Activated CD8-positive, alpha-beta memory T cell treated with anti-CD3 and anti-CD28 coated beads, Interleukin-2, amount 10 ng/mL, durations not matched to agents 7 days and 5 days (primary cell): ENCODE measurements at regions not wholly inside any gene's neighbourhood (a gene's known extent, or its start where the extent isn't known, plus 50 kb on each side); places are given as distances from the start of the nearest gene placed in this dataset.
"Not testable (repeated sequence)": the region's sequence is repeated elsewhere in the genome, so short reads cannot be mapped to it uniquely, and the experiment has no call there.

Experiments used
- ATAC-seq: fragments of 150-1000 bp; cut with Tn5 transposase; one replicate; pipeline ENCODE4 v1.10.0; 2021; ENCODE audit warnings: moderate library complexity
- CTCF ChIA-PET: fragments of 350-600 bp; sonication (Branson Sonifier 250); formaldehyde crosslinking; loops from one replicate; lab custom pipeline; 2021; ENCODE audit warnings: antibody characterized with exemption; lab: Charles Lee
- DNase-seq: peaks from one replicate; pipeline ENCODE4 v3.0.0-alpha.2; 2020
- H3K27ac Mint-ChIP-seq: one replicate; pipeline ENCODE4 v1.8.0; 2021; ENCODE audit warnings: mild to moderate bottlenecking, mixed read lengths
- H3K27me3 Mint-ChIP-seq: one replicate; pipeline ENCODE4 v1.8.0; 2021; ENCODE audit warnings: mixed read lengths
- H3K36me3 Mint-ChIP-seq: one replicate; pipeline ENCODE4 v1.8.0; 2021; ENCODE audit warnings: mild to moderate bottlenecking, mixed read lengths
- H3K4me1 Mint-ChIP-seq: one replicate; pipeline ENCODE4 v1.8.0; 2021; ENCODE audit warnings: mixed read lengths
- H3K4me3 Mint-ChIP-seq: one replicate; pipeline ENCODE4 v1.8.0; 2021; ENCODE audit warnings: mild to moderate bottlenecking, moderate library complexity, mixed read lengths
- H3K9me3 Mint-ChIP-seq: one replicate; pipeline ENCODE4 v1.8.0; 2022; ENCODE audit warnings: low read depth, mixed read lengths

- no peak overlapping the region for H3K27ac Mint-ChIP-seq
- ATAC-seq, result no peak
- CTCF ChIA-PET, result no interaction called here
- H3K4me1 Mint-ChIP-seq, result no peaks in the 10 kb centered on the region
- H3K36me3 Mint-ChIP-seq, result no peaks in the 10 kb centered on the region
- H3K4me3 Mint-ChIP-seq, result no peak overlapping the region
- DNase-seq, result no peak
- no peaks in the 10 kb centered on the region for H3K27me3 Mint-ChIP-seq
- H3K9me3 Mint-ChIP-seq, result no peaks in the 10 kb centered on the region
These were observed 187.7 kb upstream of the TAPT1 start for GRCh38 chr4:16413814-16414555.

GRCh38 chr4:16411501-16412085, 185.3 kb upstream of the TAPT1 start:
- Mint-ChIP-seq H3K27ac (no peak overlapping the region), H3K4me1 (no peaks in the 10 kb centered on the region), H3K4me3 (no peak overlapping the region), H3K9me3 (no peaks in the 10 kb centered on the region), H3K27me3 (no peaks in the 10 kb centered on the region), H3K36me3 (no peaks in the 10 kb centered on the region)
- ATAC-seq, result no peak
- no peak for DNase-seq
- CTCF ChIA-PET, result no interaction called here

GRCh38 chr4:16393216-16393615, 166.9 kb upstream of the TAPT1 start:
- ATAC-seq, CTCF ChIA-PET, H3K4me1 Mint-ChIP-seq, H3K4me3 Mint-ChIP-seq, H3K36me3 Mint-ChIP-seq, H3K27me3 Mint-ChIP-seq, DNase-seq, H3K27ac Mint-ChIP-seq, H3K9me3 Mint-ChIP-seq: not testable (repeated sequence)

DNA sequence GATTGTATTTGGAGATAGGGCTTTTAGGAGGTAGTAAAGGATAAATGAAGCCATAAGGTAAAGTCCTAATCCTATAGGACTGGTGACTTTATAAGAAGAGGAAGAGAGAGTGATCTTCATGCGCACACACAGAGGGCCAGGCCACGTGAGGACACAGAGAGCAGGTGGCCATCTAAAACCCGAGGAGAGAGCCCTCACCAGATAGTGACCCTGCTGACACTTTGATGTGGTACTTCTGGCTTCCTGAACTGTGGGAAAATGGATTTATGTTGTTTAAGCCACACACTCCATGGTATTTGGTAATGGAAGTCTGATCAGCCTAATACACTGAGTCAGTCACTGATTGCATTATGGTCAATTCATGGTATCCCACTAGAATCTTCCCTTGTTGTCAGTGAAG, 164.9 kb upstream of the TAPT1 start:
- CTCF ChIA-PET, result no interaction called here
- Mint-ChIP-seq H3K27me3 (no peaks in the 10 kb centered on the region), H3K4me1 (no peaks in the 10 kb centered on the region)

GRCh38 chr4:16387448-16387847, 161.2 kb upstream of the TAPT1 start:
- no peaks in the 10 kb centered on the region for H3K27me3 Mint-ChIP-seq
- no peak overlapping the region for H3K4me3 Mint-ChIP-seq
- CTCF ChIA-PET, result no interaction called here
- H3K9me3 Mint-ChIP-seq, result no peaks in the 10 kb centered on the region
- H3K36me3 Mint-ChIP-seq, result no peaks in the 10 kb centered on the region
- H3K4me1 Mint-ChIP-seq, result no peaks in the 10 kb centered on the region
- no peak for DNase-seq
- H3K27ac Mint-ChIP-seq, result no peak overlapping the region
- no peak for ATAC-seq

More for the DNA sequence above, 164.9 kb upstream of the TAPT1 start:
- Mint-ChIP-seq H3K27ac (no peak overlapping the region), H3K4me3 (no peak overlapping the region), H3K36me3 (no peaks in the 10 kb centered on the region), H3K9me3 (no peaks in the 10 kb centered on the region)
- DNase-seq, result no peak
- no peak for ATAC-seq

DNA sequence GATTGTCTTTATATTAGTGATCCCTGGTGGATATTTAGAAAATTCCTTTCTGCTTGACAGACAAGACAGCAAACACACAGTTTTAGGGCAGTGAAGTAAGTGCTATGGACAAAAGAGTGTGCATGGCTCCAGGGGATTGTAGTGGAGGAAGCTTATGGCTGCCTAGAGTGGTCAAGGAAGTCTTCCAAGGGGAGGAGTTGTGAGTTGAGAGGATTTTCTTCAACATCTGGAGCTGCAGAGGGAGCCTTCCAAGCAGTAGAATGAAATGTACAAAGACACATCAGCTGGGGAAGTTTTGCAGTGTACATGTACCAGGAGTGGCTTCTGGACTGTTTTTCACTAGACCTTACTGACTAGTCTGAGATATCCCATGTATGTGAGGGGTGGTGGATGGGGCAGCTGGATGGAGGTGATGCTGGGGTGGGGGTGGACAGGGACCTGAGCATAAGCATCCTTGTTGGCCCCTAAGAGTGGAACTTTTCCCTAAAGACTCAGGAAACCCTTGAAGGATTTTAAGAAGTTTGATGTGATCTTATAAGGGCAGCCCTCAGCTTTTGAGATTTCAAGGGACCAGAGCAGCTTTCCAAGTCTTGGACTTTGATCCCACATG, 160.5 kb upstream of the TAPT1 start:
- no peak for DNase-seq
- Mint-ChIP-seq H3K27ac (no peak overlapping the region), H3K9me3 (no peaks in the 10 kb centered on the region), H3K4me1 (no peaks in the 10 kb centered on the region), H3K4me3 (no peak overlapping the region), H3K27me3 (no peaks in the 10 kb centered on the region), H3K36me3 (no peaks in the 10 kb centered on the region)
- CTCF ChIA-PET, result no interaction called here
- no peak for ATAC-seq

DNA sequence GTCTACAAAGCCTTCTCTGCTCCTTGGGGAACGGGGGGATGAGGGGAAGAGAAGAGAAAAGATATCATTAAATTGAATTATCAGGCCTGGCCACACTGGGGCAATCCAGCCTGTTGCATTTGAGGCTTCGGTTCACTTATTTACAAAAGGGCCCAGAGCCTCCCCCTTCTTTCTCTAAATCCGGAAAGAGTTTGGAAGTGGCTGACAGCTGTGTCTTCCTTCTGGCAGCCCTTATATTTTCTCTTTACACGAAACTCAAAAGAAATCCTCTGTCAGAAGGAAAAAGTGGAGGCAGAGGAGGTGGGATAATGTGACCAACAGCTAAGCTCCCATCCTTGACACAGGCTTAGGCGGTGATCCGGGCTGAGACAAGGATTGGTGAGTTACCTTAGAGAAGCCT, 158.3 kb upstream of the TAPT1 start:
- Mint-ChIP-seq H3K27me3 (no peaks in the 10 kb centered on the region), H3K4me1 (no peaks in the 10 kb centered on the region), H3K27ac (no peak overlapping the region), H3K36me3 (no peaks in the 10 kb centered on the region), H3K4me3 (no peak overlapping the region), H3K9me3 (no peaks in the 10 kb centered on the region)
- CTCF ChIA-PET, result no interaction called here
- no peak for DNase-seq
- no peak for ATAC-seq

DNA sequence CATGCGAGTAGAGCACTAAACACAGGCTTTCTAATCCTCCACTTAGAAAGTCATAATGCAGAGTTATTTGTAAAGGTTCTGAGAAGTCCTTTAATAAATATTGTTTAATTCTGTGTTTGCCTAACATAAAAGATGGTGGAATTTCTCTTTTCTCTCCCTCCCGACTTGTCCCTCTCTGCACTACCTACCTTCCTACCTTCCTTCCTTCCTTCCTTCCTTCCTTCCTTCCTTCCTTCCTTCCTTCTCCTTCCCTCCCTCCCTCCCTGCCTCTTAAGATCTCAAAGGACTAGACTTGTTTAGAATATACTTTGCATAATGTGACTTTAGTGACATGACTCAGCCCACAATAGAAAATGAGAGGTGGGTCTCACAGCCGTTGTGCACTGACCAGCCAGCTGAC, 156.3 kb upstream of the TAPT1 start:
- Mint-ChIP-seq H3K36me3 (no peaks in the 10 kb centered on the region), H3K9me3 (no peaks in the 10 kb centered on the region), H3K27me3 (no peaks in the 10 kb centered on the region), H3K27ac (no peak overlapping the region), H3K4me3 (no peak overlapping the region), H3K4me1 (no peaks in the 10 kb centered on the region)
- CTCF ChIA-PET, result no interaction called here
- ATAC-seq (no peak), DNase-seq (no peak)

- H3K36me3 Mint-ChIP-seq, result no peaks in the 10 kb centered on the region
- no peaks in the 10 kb centered on the region for H3K27me3 Mint-ChIP-seq
- no peaks in the 10 kb centered on the region for H3K9me3 Mint-ChIP-seq
- H3K4me3 Mint-ChIP-seq, result no peak overlapping the region
- no peak for DNase-seq
- H3K27ac Mint-ChIP-seq, result no peak overlapping the region
- CTCF ChIA-PET, result no interaction called here
- no peaks in the 10 kb centered on the region for H3K4me1 Mint-ChIP-seq
- ATAC-seq, result no peak
These were observed 151.6 kb upstream of the TAPT1 start for GRCh38 chr4:16377887-16378286.

DNA sequence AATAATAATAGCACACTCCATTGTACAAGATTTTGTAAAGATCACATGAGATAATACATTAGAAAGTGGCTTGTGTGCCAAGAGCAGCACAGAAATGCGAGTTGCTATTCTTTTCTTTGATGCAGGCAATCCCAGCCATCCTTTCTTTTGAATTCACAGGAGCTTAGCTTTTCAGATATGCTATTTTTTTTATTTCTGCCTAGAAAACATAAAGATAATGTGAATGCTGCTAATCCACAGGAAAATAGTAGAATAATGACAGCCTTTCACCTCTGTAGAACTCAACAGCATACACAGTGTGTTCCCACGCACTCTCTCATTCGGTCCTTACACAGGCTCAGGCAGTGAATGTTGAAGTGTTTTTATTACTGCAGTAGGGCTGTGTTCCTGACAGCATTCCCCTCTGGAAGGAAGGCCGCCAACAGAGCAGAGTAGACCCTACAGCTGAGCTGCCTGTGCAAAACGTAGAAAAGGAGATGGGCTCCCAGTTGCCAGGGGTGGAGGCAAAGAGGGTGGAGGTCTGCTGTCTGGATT, 138.8 kb upstream of the TAPT1 start:
- no peak for DNase-seq
- CTCF ChIA-PET, result no interaction called here
- Mint-ChIP-seq H3K9me3 (no peaks in the 10 kb centered on the region), H3K27me3 (no peaks in the 10 kb centered on the region), H3K4me3 (no peak overlapping the region), H3K4me1 (no peaks in the 10 kb centered on the region), H3K36me3 (no peaks in the 10 kb centered on the region), H3K27ac (no peak overlapping the region)
- no peak for ATAC-seq

- Mint-ChIP-seq H3K9me3 (no peaks in the 10 kb centered on the region), H3K27me3 (no peaks in the 10 kb centered on the region), H3K36me3 (no peaks in the 10 kb centered on the region), H3K4me3 (no peak overlapping the region), H3K27ac (no peak overlapping the region), H3K4me1 (no peaks in the 10 kb centered on the region)
- CTCF ChIA-PET, result no interaction called here
- DNase-seq, result no peak
- no peak for ATAC-seq
These were observed 134.5 kb upstream of the TAPT1 start for GRCh38 chr4:16360694-16361262.

- no peaks in the 10 kb centered on the region for H3K4me1 Mint-ChIP-seq
- ATAC-seq (no peak), DNase-seq (no peak)
- H3K27me3 Mint-ChIP-seq, result peaks cover 6% of the 10 kb centered on the region
- CTCF ChIA-PET, result no interaction called here
- H3K27ac Mint-ChIP-seq, result no peak overlapping the region
- no peaks in the 10 kb centered on the region for H3K36me3 Mint-ChIP-seq
- no peak overlapping the region for H3K4me3 Mint-ChIP-seq
- no peaks in the 10 kb centered on the region for H3K9me3 Mint-ChIP-seq
These were observed 126.9 kb upstream of the TAPT1 start for GRCh38 chr4:16353165-16353564.

DNA sequence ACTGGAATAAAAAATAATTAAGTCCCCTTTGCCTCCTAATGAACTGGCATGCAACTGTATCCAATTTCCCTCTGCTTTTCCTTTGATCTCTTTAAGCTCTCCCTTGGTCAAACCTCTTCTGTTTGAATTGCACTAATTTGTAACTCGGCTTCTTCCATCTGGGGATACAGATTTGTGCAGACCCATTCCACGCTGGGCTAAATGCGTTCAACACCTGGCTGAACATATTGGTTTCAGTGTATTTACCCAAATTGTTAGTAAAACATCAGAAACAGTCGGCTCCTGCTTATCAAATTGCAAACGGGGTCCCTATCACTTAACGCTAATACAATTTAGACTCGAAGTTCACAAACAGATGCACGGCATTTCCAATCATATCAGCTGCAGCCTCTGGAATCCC, 124.9 kb upstream of the TAPT1 start:
- ATAC-seq (no peak), DNase-seq (no peak)
- H3K27me3 Mint-ChIP-seq, result peaks cover 6% of the 10 kb centered on the region
- H3K4me3 Mint-ChIP-seq, result no peak overlapping the region
- no peaks in the 10 kb centered on the region for H3K36me3 Mint-ChIP-seq
- H3K9me3 Mint-ChIP-seq, result no peaks in the 10 kb centered on the region
- CTCF ChIA-PET, result no interaction called here
- H3K4me1 Mint-ChIP-seq, result no peaks in the 10 kb centered on the region
- no peak overlapping the region for H3K27ac Mint-ChIP-seq

- ATAC-seq (no peak), DNase-seq (no peak)
- Mint-ChIP-seq H3K4me1 (no peaks in the 10 kb centered on the region), H3K9me3 (no peaks in the 10 kb centered on the region), H3K36me3 (no peaks in the 10 kb centered on the region), H3K4me3 (no peak overlapping the region), H3K27me3 (peaks cover 2% of the 10 kb centered on the region), H3K27ac (no peak overlapping the region)
- CTCF ChIA-PET, result no interaction called here
These were observed 118.6 kb upstream of the TAPT1 start for GRCh38 chr4:16344853-16345252.
